GM12892 (cell line): ENCODE measurements at regions not wholly inside any gene's neighbourhood (a gene's known extent, or its start where the extent isn't known, plus 50 kb on each side); places are given as distances from the start of the nearest gene placed in this dataset.

ENCODE experiments used
- POLR2A ChIP-seq: IDR thresholded peaks from 2 replicates; pipeline ENCODE4 v1.6.1; 2011; ENCODE audit warnings: low read depth, low read length, control low read depth
- POLR2AphosphoS5 ChIP-seq: IDR thresholded peaks from 2 replicates; pipeline ENCODE4 v1.6.1; 2011; ENCODE audit warnings: low read depth, low read length, control low read depth
- TAF1 ChIP-seq: IDR thresholded peaks from 2 replicates; pipeline ENCODE4 v1.6.1; 2011; ENCODE audit warnings: low read depth, mild to moderate bottlenecking, control low read depth, low read length, borderline replicate concordance

DNA sequence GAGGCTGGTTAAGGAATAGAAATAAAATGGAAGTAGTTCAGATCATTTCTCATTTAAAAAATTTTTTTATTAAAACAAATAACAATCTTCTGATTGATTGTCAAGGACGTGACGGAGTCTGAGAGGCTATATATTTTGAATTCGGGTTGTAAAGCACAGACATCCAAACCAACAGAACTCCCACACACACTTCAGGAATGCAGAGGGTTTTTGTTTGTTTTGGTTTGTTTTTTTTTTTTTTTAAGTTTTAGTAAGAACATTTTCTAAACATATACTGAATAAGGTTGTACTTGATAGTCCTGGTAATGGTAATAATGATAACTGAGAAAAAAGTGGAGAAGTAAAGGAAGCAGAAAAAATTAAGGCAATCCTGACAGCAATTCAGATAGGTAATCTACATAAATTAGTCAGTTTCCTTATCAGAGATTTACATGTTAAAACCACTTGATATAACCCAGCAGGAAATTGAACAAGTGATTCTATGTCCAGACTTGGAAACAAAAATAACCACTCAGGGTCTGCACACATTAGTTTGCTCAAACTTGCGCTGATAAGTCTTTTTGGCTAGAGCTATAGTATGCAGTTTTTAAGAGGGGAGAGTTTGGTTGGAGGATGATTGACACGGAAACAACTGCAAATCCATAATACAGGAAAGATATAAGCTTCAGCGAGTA is 51.5 kb upstream of the CTAGE1 start:
- no peak for TF ChIP-seq POLR2A
- no peak for TF ChIP-seq POLR2AphosphoS5
- no peak for TF ChIP-seq TAF1
